Esophagus squamous epithelium (tissue), 4 donors: ENCODE measurements at regions not wholly inside any gene's neighbourhood (a gene's known extent, or its start where the extent isn't known, plus 50 kb on each side); places are given as distances from the start of the nearest gene placed in this dataset.

Experiments
- POLR2A ChIP-seq, 4 donors: fragments of 450-650 bp; IDR thresholded peaks; one replicate each; pipeline ENCODE4 v1.6.1; 2017; ENCODE audit warnings: antibody characterized with exemption in 4 of 4, mild to moderate bottlenecking in 4 of 4, moderate library complexity in 3 of 4
- TF ChIP-seq, protein P1 (sequence below), 6 experiments: fragments of 450-650 bp in 4 of 6; fragments of 200-600 bp in 2 of 6; sonication (generic) in 2 of 6; IDR thresholded peaks; one replicate each; pipeline ENCODE4 v1.5.1; 2016 to 2019; ENCODE audit warnings: antibody characterized with exemption in 6 of 6, mild to moderate bottlenecking in 4 of 6, moderate library complexity in 4 of 6

DNA sequence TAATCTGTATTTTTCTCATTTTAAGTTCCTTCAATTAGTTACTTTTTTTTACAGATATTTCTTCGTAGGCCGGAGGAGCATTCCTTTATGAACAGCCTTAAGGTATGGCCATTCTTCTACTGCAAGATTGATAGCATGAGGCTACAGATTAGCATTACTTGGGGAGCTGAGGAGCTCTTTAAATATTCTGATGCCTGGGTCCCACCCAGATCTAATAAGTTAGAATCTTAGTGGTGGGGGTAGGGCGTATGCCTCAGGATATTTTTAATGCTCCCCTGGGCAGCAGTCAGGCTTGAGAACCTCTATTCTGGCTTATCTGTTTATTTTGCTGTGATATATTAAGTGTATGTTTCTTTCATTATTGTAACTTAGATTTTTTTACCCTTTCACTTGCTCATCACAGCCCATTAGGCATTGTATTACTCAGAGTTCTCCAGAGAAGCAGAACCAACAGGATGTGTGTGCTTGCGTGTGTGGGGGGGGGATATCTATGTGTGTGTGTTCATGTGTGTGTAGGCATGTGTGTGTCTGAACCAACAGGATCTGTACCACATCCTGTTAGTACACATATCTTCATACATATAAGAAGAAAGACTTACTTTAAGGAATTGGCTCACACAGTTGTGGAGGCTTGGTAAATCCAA, 91.8 kb upstream of the MTAP start:
- no peak for TF ChIP-seq POLR2A (IDR thresholded peaks at IDR 0.05)
- TF ChIP-seq, protein P1, sequence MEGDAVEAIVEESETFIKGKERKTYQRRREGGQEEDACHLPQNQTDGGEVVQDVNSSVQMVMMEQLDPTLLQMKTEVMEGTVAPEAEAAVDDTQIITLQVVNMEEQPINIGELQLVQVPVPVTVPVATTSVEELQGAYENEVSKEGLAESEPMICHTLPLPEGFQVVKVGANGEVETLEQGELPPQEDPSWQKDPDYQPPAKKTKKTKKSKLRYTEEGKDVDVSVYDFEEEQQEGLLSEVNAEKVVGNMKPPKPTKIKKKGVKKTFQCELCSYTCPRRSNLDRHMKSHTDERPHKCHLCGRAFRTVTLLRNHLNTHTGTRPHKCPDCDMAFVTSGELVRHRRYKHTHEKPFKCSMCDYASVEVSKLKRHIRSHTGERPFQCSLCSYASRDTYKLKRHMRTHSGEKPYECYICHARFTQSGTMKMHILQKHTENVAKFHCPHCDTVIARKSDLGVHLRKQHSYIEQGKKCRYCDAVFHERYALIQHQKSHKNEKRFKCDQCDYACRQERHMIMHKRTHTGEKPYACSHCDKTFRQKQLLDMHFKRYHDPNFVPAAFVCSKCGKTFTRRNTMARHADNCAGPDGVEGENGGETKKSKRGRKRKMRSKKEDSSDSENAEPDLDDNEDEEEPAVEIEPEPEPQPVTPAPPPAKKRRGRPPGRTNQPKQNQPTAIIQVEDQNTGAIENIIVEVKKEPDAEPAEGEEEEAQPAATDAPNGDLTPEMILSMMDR (IDR thresholded peaks at IDR 0.05): no peak
